ENCODE measurements at regions not wholly inside any gene's neighbourhood (a gene's known extent, or its start where the extent isn't known, plus 50 kb on each side); places are given as distances from the start of the nearest gene placed in this dataset.
"Not testable (repeated sequence)": the region's sequence is repeated elsewhere in the genome, so short reads cannot be mapped to it uniquely, and the experiment has no call there.

- DNase-seq (ENCODE audit: low spot score), result peak; percentile 87
Measured at GRCh38 chr20:22691369-22692118, 107.2 kb upstream of the FOXA2 start.

- DNase-seq (ENCODE audit: low spot score), result no peak
Measured at GRCh38 chr20:22692119-22692475, 107.7 kb upstream of the FOXA2 start.

DNA sequence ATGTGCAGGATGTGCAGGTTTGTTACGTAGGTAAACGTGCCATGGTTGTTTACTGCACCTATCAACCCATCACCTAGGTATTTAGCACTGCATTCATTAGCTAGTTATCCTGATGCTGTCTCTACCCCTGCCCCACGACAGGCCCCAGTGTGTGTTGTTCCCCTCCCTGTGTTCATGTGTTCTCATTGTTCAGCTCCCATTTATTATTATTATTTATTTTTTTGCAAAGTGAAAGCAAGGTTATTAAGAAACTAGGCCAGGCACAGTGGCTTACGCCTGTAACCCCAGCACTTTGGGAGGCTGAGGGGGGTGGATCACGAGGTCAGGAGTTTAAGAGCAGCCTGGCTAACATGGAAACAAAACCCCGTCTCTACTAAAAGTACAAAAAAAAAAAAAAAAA lies 108.2 kb upstream of the FOXA2 start:
- DNase-seq (ENCODE audit: low spot score), result not testable (repeated sequence)

GRCh38 chr20:22696759-22697158 lies 112.4 kb upstream of the FOXA2 start:
- no peak for DNase-seq (ENCODE audit: low spot score)

GRCh38 chr20:22698259-22698842 lies 114.0 kb upstream of the FOXA2 start:
- DNase-seq (ENCODE audit: low spot score), result no peak

GRCh38 chr20:22699396-22699795 lies 115.0 kb upstream of the FOXA2 start:
- no peak for DNase-seq (ENCODE audit: low spot score)

DNA sequence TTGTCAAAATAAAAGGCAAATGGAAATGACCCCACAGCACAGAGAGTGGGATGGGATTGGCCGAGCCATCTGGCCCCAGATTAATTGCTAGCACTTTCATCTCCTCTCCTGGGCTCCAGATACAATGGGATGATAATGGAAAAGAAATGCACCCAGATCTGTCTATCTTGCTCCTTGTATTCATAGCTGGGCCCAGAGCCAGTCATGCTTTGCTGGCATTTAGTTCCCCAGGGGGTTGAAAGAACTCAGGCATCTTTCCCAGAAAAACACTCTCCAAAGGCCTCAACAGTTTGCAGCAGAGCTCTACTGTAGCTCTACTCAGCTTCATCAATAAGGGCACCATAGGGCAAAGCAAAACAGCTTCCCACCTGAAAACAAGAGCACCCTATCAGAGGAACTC lies 116.0 kb upstream of the FOXA2 start:
- no peak for DNase-seq (ENCODE audit: low spot score)

- no peak for DNase-seq (ENCODE audit: low spot score)
Measured at GRCh38 chr20:22701679-22702308, 117.4 kb upstream of the FOXA2 start.

DNA sequence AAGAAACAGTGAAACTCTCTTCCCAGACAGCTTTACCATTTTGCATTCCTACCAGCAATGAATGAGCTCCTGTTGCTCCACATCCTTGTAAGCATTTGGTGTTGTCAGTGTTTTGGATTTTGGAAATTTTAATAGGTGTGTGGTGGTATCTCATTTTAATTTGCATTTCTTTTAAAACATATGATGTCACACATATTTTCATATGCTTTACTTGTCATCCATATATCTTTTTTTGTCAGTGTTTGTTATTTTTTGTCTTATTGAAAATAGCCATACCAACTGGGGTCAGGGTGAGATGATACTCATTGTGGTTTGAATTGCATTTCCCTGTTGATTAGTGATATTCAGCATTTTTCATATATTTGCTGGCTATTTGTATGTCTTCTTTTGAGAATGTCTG lies 119.5 kb upstream of the FOXA2 start:
- no peak for DNase-seq (ENCODE audit: low spot score)

DNA sequence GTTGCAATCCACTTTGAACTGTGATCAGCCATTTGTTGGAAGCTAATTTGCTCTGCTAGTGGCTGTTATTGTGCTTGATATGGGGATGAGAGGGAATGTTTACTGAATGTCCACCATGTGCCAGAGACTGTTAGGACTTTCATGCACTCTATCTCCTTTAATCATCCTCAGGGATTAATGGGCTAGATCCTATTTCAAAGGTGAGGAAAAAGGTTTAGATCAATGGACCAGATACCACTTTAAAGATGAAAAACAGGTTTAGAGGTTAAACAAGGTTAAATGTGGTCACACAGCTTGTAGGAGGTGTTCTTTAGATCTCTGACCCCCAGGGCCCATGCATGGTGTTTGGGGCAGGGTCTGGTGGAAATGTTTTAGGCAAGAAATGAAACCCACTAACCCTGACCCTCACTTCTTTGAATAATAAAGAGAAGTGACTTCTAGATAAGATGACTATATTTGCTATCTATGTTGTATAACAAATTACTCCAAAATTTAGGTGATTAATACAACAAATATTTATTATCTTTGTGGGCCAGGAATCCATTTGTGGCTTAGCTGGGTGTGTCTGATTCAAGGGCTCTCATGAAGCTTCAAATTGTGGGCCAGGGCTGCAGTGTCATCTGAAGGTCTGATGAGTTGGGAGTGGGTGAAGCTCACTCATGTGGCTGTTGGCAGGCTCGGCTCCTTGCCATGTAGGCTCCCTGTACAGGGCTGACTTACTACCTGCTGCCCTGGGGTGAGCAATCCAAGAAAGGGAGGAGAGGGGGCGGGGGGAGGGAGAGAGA lies 127.8 kb upstream of the FOXA2 start:
- no peak for DNase-seq (ENCODE audit: low spot score)

GRCh38 chr20:22716821-22717351 lies 132.5 kb upstream of the FOXA2 start:
- DNase-seq (ENCODE audit: low spot score), result no peak

DNA sequence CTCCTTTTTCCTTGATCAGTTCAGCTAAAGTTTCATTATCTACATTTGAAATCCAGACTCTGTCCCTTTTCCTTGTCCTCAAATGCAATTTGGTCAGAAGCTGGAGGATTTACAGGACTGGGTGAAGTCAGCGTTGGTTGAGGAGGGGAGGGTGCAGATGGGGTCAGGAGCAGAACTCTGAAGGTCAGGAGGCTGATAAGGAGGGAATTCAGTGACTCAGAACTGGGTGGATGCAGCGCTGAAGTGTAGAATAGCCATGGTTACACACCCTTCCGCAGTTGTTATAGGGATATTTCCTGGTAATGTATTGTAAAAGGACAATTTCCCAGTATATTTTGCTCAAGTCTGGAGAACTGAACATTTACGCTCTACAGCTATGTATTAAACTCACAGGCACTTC lies 133.1 kb upstream of the FOXA2 start:
- no peak for DNase-seq (ENCODE audit: low spot score)

DNA sequence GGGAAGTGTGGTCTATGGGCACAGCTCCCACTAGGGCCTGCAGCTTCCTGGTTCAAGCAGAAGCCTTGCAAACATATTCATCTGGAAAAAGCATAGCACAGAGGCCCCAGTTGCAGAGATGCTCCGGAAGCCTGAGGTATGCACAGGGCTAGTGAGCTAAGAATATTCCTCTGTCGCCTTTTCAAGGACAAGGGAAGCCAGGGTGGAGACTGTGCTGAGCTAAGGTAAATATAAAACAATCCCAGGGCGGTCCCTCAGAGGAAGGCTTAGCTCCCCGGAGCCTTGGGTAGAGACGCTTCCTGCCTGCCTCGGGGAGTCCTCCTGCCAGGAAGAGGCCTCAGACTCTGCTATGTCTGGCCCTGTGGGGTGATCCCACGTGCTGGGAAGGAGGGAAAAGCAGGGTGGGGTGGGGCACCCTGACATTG lies 134.8 kb upstream of the FOXA2 start:
- DNase-seq (ENCODE audit: low spot score), result no peak

GRCh38 chr20:22720206-22720605 lies 135.8 kb upstream of the FOXA2 start:
- DNase-seq (ENCODE audit: low spot score), result no peak

- no peak for DNase-seq (ENCODE audit: low spot score)
Measured at GRCh38 chr20:22722811-22723210, 138.4 kb upstream of the FOXA2 start.

GRCh38 chr20:22723659-22724058 lies 139.3 kb upstream of the FOXA2 start:
- DNase-seq (ENCODE audit: low spot score), result no peak

GRCh38 chr20:22728146-22728745 lies 143.9 kb upstream of the FOXA2 start:
- no peak for DNase-seq (ENCODE audit: low spot score)

GRCh38 chr20:22729180-22729579 lies 144.8 kb upstream of the FOXA2 start:
- no peak for DNase-seq (ENCODE audit: low spot score)

- DNase-seq (ENCODE audit: low spot score), result no peak
Measured at GRCh38 chr20:22729616-22730236, 145.4 kb upstream of the FOXA2 start.

DNA sequence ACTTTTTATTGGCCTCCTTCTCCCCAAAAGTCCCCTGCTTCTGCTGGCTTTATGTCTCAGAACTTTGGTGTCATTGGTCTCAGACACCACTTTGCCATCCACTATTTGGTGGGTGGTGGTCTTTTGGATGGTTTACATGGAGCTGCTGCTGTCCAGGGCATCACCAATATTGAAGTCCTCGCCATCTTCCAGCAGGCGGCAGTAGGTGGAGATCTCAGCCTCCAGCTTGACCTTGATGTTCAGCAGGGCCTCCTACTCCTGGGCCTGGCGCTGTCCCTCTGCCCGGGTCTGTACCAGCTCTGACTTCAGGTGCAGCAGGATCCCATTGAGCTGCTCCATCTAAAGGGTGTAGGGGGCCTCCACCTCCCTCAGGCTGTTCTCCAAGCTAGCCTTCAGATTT lies 148.4 kb upstream of the FOXA2 start:
- no peak for DNase-seq (ENCODE audit: low spot score)

DNA sequence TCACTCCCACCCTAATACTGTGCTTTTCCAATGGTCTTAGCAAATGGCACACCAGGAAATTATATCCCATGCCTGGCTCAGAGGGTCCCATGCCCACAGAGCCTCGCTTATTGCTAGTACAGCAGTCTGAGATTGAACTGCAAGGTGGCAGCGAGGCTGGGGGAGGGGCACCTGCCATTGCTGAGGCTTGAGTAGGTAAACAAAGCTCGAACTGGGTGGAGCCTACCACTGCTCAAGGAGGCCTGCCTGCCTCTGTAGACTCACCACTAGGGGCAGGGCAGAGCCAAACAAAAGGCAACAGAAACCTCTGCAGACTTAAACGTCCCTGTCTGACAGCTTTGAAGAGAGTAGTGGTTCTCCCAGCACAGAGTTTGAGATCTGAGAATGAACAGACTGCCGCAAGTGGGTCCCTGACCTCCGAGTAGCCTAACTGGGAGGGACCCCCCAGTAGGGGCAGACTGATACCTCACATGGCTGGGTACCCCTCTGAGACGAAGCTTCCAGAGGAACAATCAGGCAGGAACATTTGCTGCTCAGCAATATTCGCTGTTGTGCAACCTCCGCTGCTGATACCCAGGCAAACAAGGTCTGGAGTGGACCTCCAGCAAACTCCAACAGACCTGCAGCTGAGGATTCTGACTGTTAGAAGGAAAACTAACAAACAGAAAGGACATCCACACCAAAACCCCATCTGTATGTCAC lies 150.7 kb upstream of the FOXA2 start:
- not testable (repeated sequence) for DNase-seq (ENCODE audit: low spot score)
